Heart right ventricle (tissue), 16 donors: ENCODE measurements at regions not wholly inside any gene's neighbourhood (a gene's known extent, or its start where the extent isn't known, plus 50 kb on each side); places are given as distances from the start of the nearest gene placed in this dataset.

Experiments
- ATAC-seq, 8 donors: fragments of 200-7000 bp; cut with Tn5 transposase; one replicate each; pipeline ENCODE4 v1.9.1; 2020; ENCODE audit warnings: mild to moderate bottlenecking in 8 of 8, moderate library complexity in 8 of 8, moderate number of reproducible peaks in 1 of 8
- DNase-seq, 2 donors: peaks; one replicate each; pipeline ENCODE4 v3.0.0-alpha.2; 2020
- H3K27ac ChIP-seq, 10 donors: fragments of 200-600 bp; sonication (generic) in 2 of 10; one replicate each; pipeline versions ENCODE4 v1.5.0 to v1.8.0; 2020 to 2022; ENCODE audit warnings: mild to moderate bottlenecking in 3 of 10
- H3K27me3 ChIP-seq, 7 donors: fragments of 200-600 bp; one replicate each; pipeline ENCODE4 v1.8.0; 2021 to 2022; ENCODE audit warnings: mild to moderate bottlenecking in 2 of 7
- H3K36me3 ChIP-seq, 9 donors: fragments of 200-600 bp; sonication (generic) in 1 of 9; one replicate each; pipeline versions ENCODE4 v1.5.0 to v1.8.0; 2020 to 2022; ENCODE audit warnings: mild to moderate bottlenecking in 2 of 9
- H3K4me1 ChIP-seq, 9 donors: fragments of 200-600 bp; sonication (generic) in 1 of 9; one replicate each; pipeline versions ENCODE4 v1.5.0 to v1.8.0; 2020 to 2022; ENCODE audit warnings: mild to moderate bottlenecking in 4 of 9
- H3K4me3 ChIP-seq, 10 donors: fragments of 200-600 bp; sonication (generic) in 2 of 10; one replicate each; pipeline versions ENCODE4 v1.5.0 to v1.8.0; 2020 to 2022; ENCODE audit warnings: mild to moderate bottlenecking in 7 of 10, moderate library complexity in 2 of 10
- H3K9me3 ChIP-seq, 11 donors: fragments of 200-600 bp in 10 of 11; sonication (generic) in 2 of 11; one replicate each; pipeline versions ENCODE4 v1.5.0 to v1.8.0; 2013 to 2022; ENCODE audit warnings: mild to moderate bottlenecking in 2 of 11, control low read depth in 1 of 11, moderate library complexity in 1 of 11
- CTCF ChIP-seq, 9 donors: fragments of 200-600 bp; sonication (generic) in 2 of 9; IDR thresholded peaks; one replicate each; pipeline versions ENCODE4 v1.5.0 to v1.8.0; 2021 to 2022; ENCODE audit warnings: antibody characterized with exemption in 9 of 9, mild to moderate bottlenecking in 5 of 9, moderate library complexity in 1 of 9
- WGBS, 2 donors: extraction: QIAGEN DNeasy Blood & Tissue Kit; methylation state at CpG; one replicate each; pipeline ENCODE4 v1.1.7; 2013; ENCODE audit warnings: inconsistent platforms in 1 of 2; 5-methylcytosine and 5-hydroxymethylcytosine counted together
- intact Hi-C, 10 donors: fragments of 100-400 bp; cut with DNase I; formaldehyde crosslinking; loops; one replicate each; pipeline versions ENCODE4 v1.11.1 to v1.14.2; 2022
- donor health status: Arrhythmogenic right ventricular cardiomyopathy.
- donor health status: ischemic (EF 13 %, LVEDD 7.1; RV severe dilation, severe dysfunction).
- donor health status: healthy with polysubstance abuse.
- donor health status: DM: no; HTN: yes; CAD: no.
- donor health status: DM: no; HTN: no; CAD: no.
- donor health status: ischemic (EF 25% LVEDD 6.9; RV normal size, moderate dysfunction).
- donor health status: ischemic (EF 25% LVEDD 5.7; RV mildly dilated, moderate dysfunction).
- donor health status: healthy.
- donor health status: DM: yes; HTN: yes; CAD: no.
- donor health status: Ischemic cardiomyopathy.
- donor health status: ischemic (EF 35%, LVEDD 5.7; RV mildly dilated, moderate dysfunction).
- donor health status: nonischemic (EF 11% LVEDD 7.7; RV severe dilation, severe dysfunction).
- donor health status: DM: yes; HTN: yes; CAD: no.
- donor health status: PGD.
- donor health status: ischemic (EF 29% LVEDD 5.4; RV normal size, mild dysfunction).
- donor health status: nonischemic (EF 23%, LVEDD 6.1; RV moderate dilation, normal function).

DNA sequence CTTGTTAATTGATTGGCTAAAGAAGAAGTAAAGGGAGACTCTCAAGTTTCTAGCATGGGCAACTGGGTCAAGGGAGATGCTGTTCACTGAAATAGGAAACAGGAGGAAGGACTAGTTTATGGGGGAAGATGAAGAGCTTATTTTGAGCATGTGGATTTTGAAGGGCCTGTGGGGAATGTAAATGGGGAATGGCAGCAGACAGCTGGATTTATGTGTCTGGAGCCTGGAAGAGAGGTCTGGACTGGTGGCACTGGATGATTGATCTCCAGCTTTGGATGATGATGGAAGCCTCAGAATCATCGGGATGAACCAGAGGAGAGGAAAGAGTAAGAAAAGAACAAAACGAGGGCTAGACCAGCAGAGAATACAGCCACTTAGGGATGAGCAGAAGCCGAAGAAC is 54.9 kb upstream of the ENAH start:
- no peak overlapping the region for H3K4me3 ChIP-seq
- 77 to 84% methylated on average over 3 of the region's 3 CpGs for WGBS, 2 donors

GRCh38 chr1:225709101-225709500 is 56.2 kb upstream of the ENAH start:
- intact Hi-C loops = no loop called here
- no peak overlapping the region for H3K4me3 ChIP-seq
- WGBS, 2 donors = 94 to 96% methylated on average over 4 of the region's 4 CpGs
- H3K9me3 ChIP-seq = no peaks in the 10 kb centered on the region
- H3K4me1 ChIP-seq = peaks cover 0 to 7% (median 0%) of the 10 kb centered on the region in 9 donors
- H3K27ac ChIP-seq = no peak overlapping the region
- no peak for DNase-seq
- H3K36me3 ChIP-seq = no peaks in the 10 kb centered on the region
- H3K27me3 ChIP-seq = no peaks in the 10 kb centered on the region
- no peak for ATAC-seq
- TF ChIP-seq CTCF (IDR thresholded peaks at IDR 0.05) = no peak

More for the DNA sequence above, 54.9 kb upstream of the ENAH start:
- intact Hi-C loops = no loop called here
- Histone ChIP-seq H3K4me1 (peaks cover 0 to 7% (median 0%) of the 10 kb centered on the region in 9 donors), H3K36me3 (no peaks in the 10 kb centered on the region), H3K27me3 (no peaks in the 10 kb centered on the region), H3K27ac (no peak overlapping the region), H3K9me3 (no peaks in the 10 kb centered on the region)
- no peak for TF ChIP-seq CTCF (IDR thresholded peaks at IDR 0.05)
- DNase-seq = no peak
- ATAC-seq = no peak

GRCh38 chr1:225710804-225711203 is 57.9 kb upstream of the ENAH start:
- H3K9me3 ChIP-seq = no peaks in the 10 kb centered on the region
- peaks cover 0 to 7% (median 0%) of the 10 kb centered on the region in 9 donors for H3K4me1 ChIP-seq
- DNase-seq = no peak
- intact Hi-C loops = loop anchor here in 1 of 10 donors (10.0 kb wide), 1 partner anchor 346 kb away; no protein-coding TSS in a partner anchor
- WGBS, 2 donors = 83 to 88% methylated on average over 5 of the region's 5 CpGs
- TF ChIP-seq CTCF (IDR thresholded peaks at IDR 0.05) = no peak
- no peaks in the 10 kb centered on the region for H3K27me3 ChIP-seq
- no peaks in the 10 kb centered on the region for H3K36me3 ChIP-seq
- no peak overlapping the region for H3K4me3 ChIP-seq
- H3K27ac ChIP-seq = no peak overlapping the region
- no peak for ATAC-seq

GRCh38 chr1:225711236-225711937 is 58.5 kb upstream of the ENAH start:
- TF ChIP-seq CTCF (IDR thresholded peaks at IDR 0.05) = no peak
- Histone ChIP-seq H3K4me3 (no peak overlapping the region), H3K9me3 (no peaks in the 10 kb centered on the region), H3K36me3 (no peaks in the 10 kb centered on the region), H3K27me3 (no peaks in the 10 kb centered on the region), H3K4me1 (peaks cover 0 to 7% (median 0%) of the 10 kb centered on the region in 9 donors), H3K27ac (no peak overlapping the region)
- DNase-seq (no peak), ATAC-seq (no peak)
- intact Hi-C loops = loop anchor here in 1 of 10 donors (10.0 kb wide), 1 partner anchor 347 kb away; no protein-coding TSS in a partner anchor
- 82% methylated on average over 4 of the region's 4 CpGs for WGBS, 2 donors
